ENCODE measurements at regions not wholly inside any gene's neighbourhood (a gene's known extent, or its start where the extent isn't known, plus 50 kb on each side); places are given as distances from the start of the nearest gene placed in this dataset.

GRCh38 chr2:194602750-194603149 is 1054.3 kb upstream of the SLC39A10 start:
- no peak for DNase-seq (ENCODE audit: unreplicated experiment)
- intact Hi-C loops (cut with micrococcal nuclease): no loop called here
- Mint-ChIP-seq H3K27ac (ENCODE audit: low read depth, unreplicated experiment) (no peak overlapping the region), H3K4me1 (ENCODE audit: insufficient read depth, unreplicated experiment) (no peaks in the 10 kb centered on the region), H3K27me3 (ENCODE audit: insufficient read depth, unreplicated experiment) (no peaks in the 10 kb centered on the region), H3K4me3 (ENCODE audit: unreplicated experiment) (no peak overlapping the region), H3K9me3 (ENCODE audit: unreplicated experiment) (peaks cover 7% of the 10 kb centered on the region), H3K36me3 (ENCODE audit: insufficient read depth, unreplicated experiment) (no peaks in the 10 kb centered on the region)
- CTCF ChIA-PET: no interaction called here
- TF ChIP-seq CTCF (IDR thresholded peaks at IDR 0.05; ENCODE audit: unreplicated experiment): no peak
- POLR2A ChIA-PET: no interaction called here
- no TSS peak for BruUV-seq (replicated peaks)

DNA sequence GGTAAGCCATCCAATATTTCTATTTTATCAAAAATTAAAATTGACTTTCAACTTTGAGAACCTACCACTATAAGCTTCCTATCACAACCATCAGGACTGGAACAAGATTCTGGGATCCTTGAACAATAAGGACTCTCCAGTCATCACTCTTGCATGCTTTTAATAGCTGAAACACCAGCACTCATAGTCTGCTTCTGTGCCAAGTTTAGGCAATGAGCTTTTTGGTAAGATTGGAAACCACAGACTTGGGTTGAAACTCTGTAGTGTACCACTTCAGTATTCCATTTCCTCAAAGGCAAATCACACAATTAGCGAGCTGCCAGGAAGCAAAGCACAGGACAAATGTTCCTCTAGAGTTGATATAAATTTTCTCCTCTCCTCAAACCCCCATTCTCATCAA is 1065.8 kb upstream of the SLC39A10 start:
- intact Hi-C loops (cut with micrococcal nuclease): no loop called here
- no peak for TF ChIP-seq CTCF (IDR thresholded peaks at IDR 0.05; ENCODE audit: unreplicated experiment)
- Mint-ChIP-seq H3K27ac (ENCODE audit: low read depth, unreplicated experiment) (no peak overlapping the region), H3K27me3 (ENCODE audit: insufficient read depth, unreplicated experiment) (no peaks in the 10 kb centered on the region), H3K4me1 (ENCODE audit: insufficient read depth, unreplicated experiment) (no peaks in the 10 kb centered on the region), H3K36me3 (ENCODE audit: insufficient read depth, unreplicated experiment) (no peaks in the 10 kb centered on the region), H3K4me3 (ENCODE audit: unreplicated experiment) (no peak overlapping the region), H3K9me3 (ENCODE audit: unreplicated experiment) (no peaks in the 10 kb centered on the region)
- BruUV-seq (replicated peaks): no TSS peak
- DNase-seq (ENCODE audit: unreplicated experiment): no peak
- ChIA-PET POLR2A (interaction anchor here (0.7 kb wide), 1 partner anchor 39 kb away, joined by 3 read pairs; no protein-coding TSS in a partner anchor), CTCF (interaction anchor here (0.8 kb wide), 1 partner anchor 9 kb away, joined by 3 read pairs; no protein-coding TSS in a partner anchor)

- no peaks in the 10 kb centered on the region for H3K4me1 Mint-ChIP-seq (ENCODE audit: insufficient read depth, unreplicated experiment)
- BruUV-seq (replicated peaks): no TSS peak
- H3K9me3 Mint-ChIP-seq (ENCODE audit: unreplicated experiment): no peaks in the 10 kb centered on the region
- TF ChIP-seq CTCF (IDR thresholded peaks at IDR 0.05; ENCODE audit: unreplicated experiment): no peak
- ChIA-PET CTCF (no interaction called here), POLR2A (no interaction called here)
- H3K36me3 Mint-ChIP-seq (ENCODE audit: insufficient read depth, unreplicated experiment): no peaks in the 10 kb centered on the region
- no peak overlapping the region for H3K27ac Mint-ChIP-seq (ENCODE audit: low read depth, unreplicated experiment)
- no peak overlapping the region for H3K4me3 Mint-ChIP-seq (ENCODE audit: unreplicated experiment)
- no peaks in the 10 kb centered on the region for H3K27me3 Mint-ChIP-seq (ENCODE audit: insufficient read depth, unreplicated experiment)
- intact Hi-C loops (cut with micrococcal nuclease): no loop called here
- DNase-seq (ENCODE audit: unreplicated experiment): no peak
Observed at GRCh38 chr2:194587739-194588270, 1069.2 kb upstream of the SLC39A10 start.

- Mint-ChIP-seq H3K27ac (ENCODE audit: low read depth, unreplicated experiment) (no peak overlapping the region), H3K27me3 (ENCODE audit: insufficient read depth, unreplicated experiment) (no peaks in the 10 kb centered on the region), H3K4me1 (ENCODE audit: insufficient read depth, unreplicated experiment) (no peaks in the 10 kb centered on the region), H3K4me3 (ENCODE audit: unreplicated experiment) (no peak overlapping the region), H3K36me3 (ENCODE audit: insufficient read depth, unreplicated experiment) (no peaks in the 10 kb centered on the region), H3K9me3 (ENCODE audit: unreplicated experiment) (no peaks in the 10 kb centered on the region)
- no peak for TF ChIP-seq CTCF (IDR thresholded peaks at IDR 0.05; ENCODE audit: unreplicated experiment)
- ChIA-PET CTCF (interaction anchor here (0.7 kb wide), 1 partner anchor 577 kb away, joined by 4 read pairs; no protein-coding TSS in a partner anchor), POLR2A (no interaction called here)
- BruUV-seq (replicated peaks): no TSS peak
- no peak for DNase-seq (ENCODE audit: unreplicated experiment)
- intact Hi-C loops (cut with micrococcal nuclease): no loop called here
Observed at GRCh38 chr2:194567661-194568017, 1089.4 kb upstream of the SLC39A10 start.
